GM12875 (cell line): ENCODE measurements at regions not wholly inside any gene's neighbourhood (a gene's known extent, or its start where the extent isn't known, plus 50 kb on each side); places are given as distances from the start of the nearest gene placed in this dataset.

ENCODE experiments used
- H3K4me3 ChIP-seq: one replicate; pipeline ENCODE4 v1.5.1; 2011; ENCODE audit warnings: low read depth, low read length, control low read depth
- CTCF ChIP-seq: IDR thresholded peaks from 2 replicates; pipeline ENCODE4 v1.5.1; 2011; ENCODE audit warnings: low read depth, mild to moderate bottlenecking, control low read depth, inconsistent platforms, low read length, moderate library complexity, borderline replicate concordance; ENCODE audit not compliant: insufficient read depth

GRCh38 chr3:143185401-143185800, 65.8 kb downstream of the CHST2 start:
- no peak overlapping the region for H3K4me3 ChIP-seq
- no peak for TF ChIP-seq CTCF

GRCh38 chr3:143187111-143187510, 67.5 kb downstream of the CHST2 start:
- TF ChIP-seq CTCF, result no peak

GRCh38 chr3:143188881-143189280, 69.3 kb downstream of the CHST2 start:
- TF ChIP-seq CTCF, result no peak
- no peak overlapping the region for H3K4me3 ChIP-seq

More at GRCh38 chr3:143187111-143187510, 67.5 kb downstream of the CHST2 start:
- H3K4me3 ChIP-seq, result no peak overlapping the region

GRCh38 chr3:143190101-143190500, 70.5 kb downstream of the CHST2 start:
- H3K4me3 ChIP-seq, result no peak overlapping the region
- no peak for TF ChIP-seq CTCF

- no peak overlapping the region for H3K4me3 ChIP-seq
- TF ChIP-seq CTCF, result no peak
Observed at GRCh38 chr3:143192193-143192592, 72.6 kb downstream of the CHST2 start.

- H3K4me3 ChIP-seq, result no peak overlapping the region
- no peak for TF ChIP-seq CTCF
Observed at GRCh38 chr3:143200001-143200924, 80.7 kb downstream of the CHST2 start.

- TF ChIP-seq CTCF, result no peak
- no peak overlapping the region for H3K4me3 ChIP-seq
Observed at GRCh38 chr3:143201045-143201444, 81.5 kb downstream of the CHST2 start.
